ENCODE measurements at regions not wholly inside any gene's neighbourhood (a gene's known extent, or its start where the extent isn't known, plus 50 kb on each side); places are given as distances from the start of the nearest gene placed in this dataset.
"Not testable (repeated sequence)": the region's sequence is repeated elsewhere in the genome, so short reads cannot be mapped to it uniquely, and the experiment has no call there.

- peak; percentile 48 for DNase-seq (ENCODE audit: low read depth, low spot score)
Measured at GRCh38 chr2:16756831-16757644, 91.4 kb upstream of the CYRIA start.

GRCh38 chr2:16755442-16755841, 89.8 kb upstream of the CYRIA start:
- DNase-seq (ENCODE audit: low read depth, low spot score), result no peak

GRCh38 chr2:16753025-16753424, 87.4 kb upstream of the CYRIA start:
- not testable (repeated sequence) for DNase-seq (ENCODE audit: low read depth, low spot score)

GRCh38 chr2:16750925-16751214, 85.2 kb upstream of the CYRIA start:
- not testable (repeated sequence) for DNase-seq (ENCODE audit: low read depth, low spot score)

GRCh38 chr2:16750175-16750924, 84.7 kb upstream of the CYRIA start:
- no peak for DNase-seq (ENCODE audit: low read depth, low spot score)

GRCh38 chr2:16748511-16749266, 83.1 kb upstream of the CYRIA start:
- not testable (repeated sequence) for DNase-seq (ENCODE audit: low read depth, low spot score)

GRCh38 chr2:16747689-16748088, 82.1 kb upstream of the CYRIA start:
- DNase-seq (ENCODE audit: low read depth, low spot score), result no peak

- no peak for DNase-seq (ENCODE audit: low read depth, low spot score)
Measured at GRCh38 chr2:16747257-16747656, 81.6 kb upstream of the CYRIA start.

GRCh38 chr2:16746833-16747232, 81.2 kb upstream of the CYRIA start:
- DNase-seq (ENCODE audit: low read depth, low spot score), result no peak

- DNase-seq (ENCODE audit: low read depth, low spot score), result no peak
Measured at GRCh38 chr2:16746329-16746728, 80.7 kb upstream of the CYRIA start.

GRCh38 chr2:16745466-16745865, 79.8 kb upstream of the CYRIA start:
- DNase-seq (ENCODE audit: low read depth, low spot score), result no peak

GRCh38 chr2:16744521-16744920, 78.9 kb upstream of the CYRIA start:
- DNase-seq (ENCODE audit: low read depth, low spot score), result no peak

- no peak for DNase-seq (ENCODE audit: low read depth, low spot score)
Measured at GRCh38 chr2:16742026-16742425, 76.4 kb upstream of the CYRIA start.

- DNase-seq (ENCODE audit: low read depth, low spot score), result no peak
Measured at GRCh38 chr2:16741498-16741897, 75.9 kb upstream of the CYRIA start.

GRCh38 chr2:16739778-16740581, 74.3 kb upstream of the CYRIA start:
- no peak for DNase-seq (ENCODE audit: low read depth, low spot score)

GRCh38 chr2:16738361-16739225, 73.0 kb upstream of the CYRIA start:
- DNase-seq (ENCODE audit: low read depth, low spot score), result no peak

GRCh38 chr2:16737812-16738211, 72.2 kb upstream of the CYRIA start:
- no peak for DNase-seq (ENCODE audit: low read depth, low spot score)

- DNase-seq (ENCODE audit: low read depth, low spot score), result no peak
Measured at GRCh38 chr2:16736633-16737032, 71.0 kb upstream of the CYRIA start.

- no peak for DNase-seq (ENCODE audit: low read depth, low spot score)
Measured at GRCh38 chr2:16729335-16729734, 63.7 kb upstream of the CYRIA start.

- DNase-seq (ENCODE audit: low read depth, low spot score), result no peak
Measured at GRCh38 chr2:16728351-16729136, 62.9 kb upstream of the CYRIA start.

Data from brain pericyte (primary cell).